ENCODE measurements at regions not wholly inside any gene's neighbourhood (a gene's known extent, or its start where the extent isn't known, plus 50 kb on each side); places are given as distances from the start of the nearest gene placed in this dataset.

DNA sequence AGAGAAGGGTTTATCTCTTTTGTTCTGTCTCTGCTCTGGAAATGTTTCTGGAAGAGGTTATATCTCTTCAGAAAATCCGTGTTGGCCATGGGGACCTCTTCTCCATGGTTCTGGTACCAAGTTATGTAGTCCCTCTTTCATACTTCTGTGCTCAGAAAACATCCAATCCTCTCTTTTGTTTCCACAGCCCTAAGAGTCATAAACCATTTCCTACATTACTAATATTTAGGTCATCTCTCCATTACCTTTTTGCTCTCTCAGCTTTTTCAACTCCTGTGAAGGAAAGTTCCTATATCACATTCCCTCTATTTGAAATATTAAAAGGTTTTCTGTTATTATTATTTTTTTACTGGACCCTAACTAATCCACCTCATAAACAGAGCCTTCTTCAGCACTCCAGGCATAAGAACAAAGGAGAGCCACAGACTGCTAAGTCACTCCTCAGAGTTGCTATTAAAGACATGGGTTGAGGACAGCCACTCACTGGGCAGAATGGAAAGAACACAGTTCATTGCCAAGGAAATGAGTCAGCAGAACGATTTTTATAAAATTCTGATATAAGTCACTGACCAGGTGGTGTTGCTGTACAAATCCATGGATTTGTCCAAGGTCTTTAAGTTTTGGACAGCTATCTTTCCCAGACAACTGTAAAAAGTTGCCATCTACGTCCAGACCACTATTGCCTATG lies 122.4 kb upstream of the NPY2R start:
- H3K9me3 ChIP-seq: no peaks in the 10 kb centered on the region
- ATAC-seq (no peak), DNase-seq (no peak)
- H3K27ac ChIP-seq: no peak overlapping the region
- H3K4me1 ChIP-seq: no peaks in the 10 kb centered on the region
- no peaks in the 10 kb centered on the region for H3K27me3 ChIP-seq (ENCODE audit: low read depth)
- intact Hi-C loops (cut with DNase I): no loop called here
- no peaks in the 10 kb centered on the region for H3K36me3 ChIP-seq
- TF ChIP-seq, protein P1, sequence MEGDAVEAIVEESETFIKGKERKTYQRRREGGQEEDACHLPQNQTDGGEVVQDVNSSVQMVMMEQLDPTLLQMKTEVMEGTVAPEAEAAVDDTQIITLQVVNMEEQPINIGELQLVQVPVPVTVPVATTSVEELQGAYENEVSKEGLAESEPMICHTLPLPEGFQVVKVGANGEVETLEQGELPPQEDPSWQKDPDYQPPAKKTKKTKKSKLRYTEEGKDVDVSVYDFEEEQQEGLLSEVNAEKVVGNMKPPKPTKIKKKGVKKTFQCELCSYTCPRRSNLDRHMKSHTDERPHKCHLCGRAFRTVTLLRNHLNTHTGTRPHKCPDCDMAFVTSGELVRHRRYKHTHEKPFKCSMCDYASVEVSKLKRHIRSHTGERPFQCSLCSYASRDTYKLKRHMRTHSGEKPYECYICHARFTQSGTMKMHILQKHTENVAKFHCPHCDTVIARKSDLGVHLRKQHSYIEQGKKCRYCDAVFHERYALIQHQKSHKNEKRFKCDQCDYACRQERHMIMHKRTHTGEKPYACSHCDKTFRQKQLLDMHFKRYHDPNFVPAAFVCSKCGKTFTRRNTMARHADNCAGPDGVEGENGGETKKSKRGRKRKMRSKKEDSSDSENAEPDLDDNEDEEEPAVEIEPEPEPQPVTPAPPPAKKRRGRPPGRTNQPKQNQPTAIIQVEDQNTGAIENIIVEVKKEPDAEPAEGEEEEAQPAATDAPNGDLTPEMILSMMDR (IDR thresholded peaks at IDR 0.05): no peak
- no peak overlapping the region for H3K4me3 ChIP-seq

DNA sequence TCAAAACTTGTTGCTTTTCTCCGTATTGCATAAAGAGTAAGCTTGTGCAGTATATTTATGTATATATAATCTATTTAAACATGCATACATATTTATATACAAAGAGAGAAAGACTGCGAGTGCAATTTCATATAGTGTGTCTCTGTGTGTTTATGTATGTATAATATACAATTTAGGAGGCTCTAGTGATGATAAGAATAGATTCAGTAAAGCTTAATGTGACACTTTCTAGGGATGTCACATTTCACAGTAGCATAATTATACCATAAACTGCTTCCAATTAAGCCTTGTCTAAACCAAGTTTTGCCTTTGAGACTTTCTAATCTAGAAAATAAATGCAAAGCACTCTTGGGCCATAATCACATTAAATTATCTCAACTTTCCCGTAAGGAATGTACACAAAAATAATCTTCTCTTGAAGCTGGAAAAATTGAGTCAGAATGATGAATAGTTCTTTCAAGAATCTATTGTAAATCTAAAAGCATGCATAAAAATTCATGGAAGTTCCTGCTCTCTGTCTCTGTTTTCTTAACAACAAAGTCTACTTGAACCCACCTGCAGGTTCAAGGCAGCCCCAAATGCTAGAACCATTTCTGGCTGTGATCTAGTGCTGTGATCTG lies 114.1 kb upstream of the NPY2R start:
- Histone ChIP-seq H3K36me3 (no peaks in the 10 kb centered on the region), H3K4me1 (no peaks in the 10 kb centered on the region), H3K27me3 (ENCODE audit: low read depth) (no peaks in the 10 kb centered on the region), H3K27ac (no peak overlapping the region), H3K9me3 (no peaks in the 10 kb centered on the region), H3K4me3 (no peak overlapping the region)
- ATAC-seq (no peak), DNase-seq (no peak)
- TF ChIP-seq, protein P1 (IDR thresholded peaks at IDR 0.05): no peak
- intact Hi-C loops (cut with DNase I): no loop called here

DNA sequence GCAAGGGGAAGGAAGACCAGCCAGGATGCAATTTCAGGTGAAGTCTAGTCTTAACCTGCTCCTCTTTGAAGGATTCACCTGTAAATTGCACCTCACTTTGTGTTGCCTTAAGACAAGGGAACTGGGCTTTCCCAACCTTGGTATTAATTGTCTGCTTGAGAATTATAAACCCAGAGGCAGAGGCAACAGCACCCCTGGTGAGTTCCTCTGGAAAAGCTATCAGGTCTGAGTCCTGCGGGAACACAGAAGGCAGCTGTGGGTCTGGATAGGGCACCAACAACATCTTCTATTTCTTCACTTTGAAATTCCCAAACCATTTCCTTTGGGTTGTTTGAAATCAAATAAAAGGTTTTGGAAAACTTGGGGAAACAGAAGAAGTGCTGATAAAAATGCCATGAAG lies 109.2 kb upstream of the NPY2R start:
- no peak overlapping the region for H3K4me3 ChIP-seq
- no peaks in the 10 kb centered on the region for H3K9me3 ChIP-seq
- DNase-seq: no peak
- no peak for ATAC-seq
- intact Hi-C loops (cut with DNase I): no loop called here
- no peaks in the 10 kb centered on the region for H3K27me3 ChIP-seq (ENCODE audit: low read depth)
- no peak overlapping the region for H3K27ac ChIP-seq
- H3K4me1 ChIP-seq: no peaks in the 10 kb centered on the region
- TF ChIP-seq, protein P1 (IDR thresholded peaks at IDR 0.05): no peak
- H3K36me3 ChIP-seq: no peaks in the 10 kb centered on the region

DNA sequence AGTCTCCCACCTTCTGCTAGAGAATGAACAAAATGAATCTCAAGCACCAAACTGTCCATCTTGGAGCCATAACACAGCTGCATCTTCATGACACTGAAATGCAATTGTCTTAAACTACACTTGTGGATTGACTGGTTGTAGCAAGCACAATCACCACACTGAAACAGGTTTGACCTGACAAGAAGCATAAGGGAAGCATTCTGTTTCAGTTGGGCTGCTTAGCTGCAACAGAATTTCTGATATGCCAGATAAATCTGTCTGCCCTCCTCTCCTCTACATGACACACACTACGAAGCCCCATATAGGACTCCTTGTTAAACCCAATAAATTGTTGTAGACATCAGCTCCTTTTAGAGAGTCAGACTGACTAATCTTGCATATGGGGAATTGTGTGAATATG lies 101.8 kb upstream of the NPY2R start:
- H3K9me3 ChIP-seq: no peaks in the 10 kb centered on the region
- no peaks in the 10 kb centered on the region for H3K4me1 ChIP-seq
- ATAC-seq (no peak), DNase-seq (no peak)
- H3K36me3 ChIP-seq: no peaks in the 10 kb centered on the region
- H3K27ac ChIP-seq: no peak overlapping the region
- H3K27me3 ChIP-seq (ENCODE audit: low read depth): no peaks in the 10 kb centered on the region
- H3K4me3 ChIP-seq: no peak overlapping the region
- TF ChIP-seq, protein P1 (IDR thresholded peaks at IDR 0.05): no peak
- intact Hi-C loops (cut with DNase I): no loop called here

DNA sequence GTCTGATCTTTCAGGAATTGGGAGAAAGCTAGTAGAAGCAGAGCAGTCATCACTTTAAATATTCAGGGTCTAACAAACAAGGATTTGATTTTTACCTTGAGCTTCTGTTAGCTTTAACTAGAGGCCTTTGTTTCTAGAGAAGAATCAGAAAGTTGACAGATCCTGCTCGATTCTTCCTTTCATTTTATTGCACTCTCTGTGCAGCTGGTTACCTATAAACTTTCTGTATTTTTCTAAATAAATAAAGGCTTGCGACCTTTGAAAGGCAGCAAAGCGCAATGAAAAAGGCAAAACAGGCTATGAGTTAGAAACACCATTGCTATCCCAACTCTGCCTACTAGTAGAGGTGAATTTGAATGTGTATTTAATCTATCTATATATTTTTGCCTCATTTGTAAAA lies 101.4 kb upstream of the NPY2R start:
- ATAC-seq (no peak), DNase-seq (no peak)
- intact Hi-C loops (cut with DNase I): no loop called here
- no peak overlapping the region for H3K27ac ChIP-seq
- H3K4me1 ChIP-seq: no peaks in the 10 kb centered on the region
- no peaks in the 10 kb centered on the region for H3K9me3 ChIP-seq
- H3K4me3 ChIP-seq: no peak overlapping the region
- no peaks in the 10 kb centered on the region for H3K36me3 ChIP-seq
- H3K27me3 ChIP-seq (ENCODE audit: low read depth): no peaks in the 10 kb centered on the region
- TF ChIP-seq, protein P1 (IDR thresholded peaks at IDR 0.05): no peak
